ENCODE measurements at regions not wholly inside any gene's neighbourhood (a gene's known extent, or its start where the extent isn't known, plus 50 kb on each side); places are given as distances from the start of the nearest gene placed in this dataset.

DNA sequence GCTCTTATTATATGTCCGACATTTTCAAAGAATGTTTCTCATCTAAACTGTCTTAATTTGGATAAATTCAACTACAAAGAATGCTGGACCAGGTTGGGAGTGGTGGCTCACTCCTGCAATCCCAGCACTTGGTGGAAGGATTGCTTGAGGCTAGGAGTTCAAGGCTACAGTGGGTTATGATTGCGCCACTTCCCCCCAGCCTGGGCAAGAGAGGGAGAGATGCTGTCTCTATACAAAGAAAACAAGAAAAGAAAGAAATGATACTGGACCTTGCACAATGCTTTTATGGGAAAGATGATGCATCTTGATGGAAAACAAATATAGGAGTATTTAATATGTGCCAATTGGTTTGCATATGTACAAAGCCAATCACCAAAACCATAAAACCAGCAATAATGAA lies 296.7 kb downstream of the LPIN1 start:
- Histone ChIP-seq H3K9me3 (no peaks in the 10 kb centered on the region), H3K36me3 (no peaks in the 10 kb centered on the region), H3K4me3 (no peak overlapping the region), H3K4me1 (no peaks in the 10 kb centered on the region), H3K27me3 (no peaks in the 10 kb centered on the region), H3K27ac (no peak overlapping the region)
- WGBS, 2 donors = 68 to 73% methylated on average over 2 of the region's 2 CpGs
- no peak for DNase-seq
- intact Hi-C loops (cut with DNase I) = no loop called here
- TF ChIP-seq EP300 (IDR thresholded peaks at IDR 0.05) = no peak
- TF ChIP-seq POLR2AphosphoS5 (IDR thresholded peaks at IDR 0.05) = no peak
- TF ChIP-seq POLR2A (IDR thresholded peaks at IDR 0.05) = no peak
- TF ChIP-seq, protein P1, sequence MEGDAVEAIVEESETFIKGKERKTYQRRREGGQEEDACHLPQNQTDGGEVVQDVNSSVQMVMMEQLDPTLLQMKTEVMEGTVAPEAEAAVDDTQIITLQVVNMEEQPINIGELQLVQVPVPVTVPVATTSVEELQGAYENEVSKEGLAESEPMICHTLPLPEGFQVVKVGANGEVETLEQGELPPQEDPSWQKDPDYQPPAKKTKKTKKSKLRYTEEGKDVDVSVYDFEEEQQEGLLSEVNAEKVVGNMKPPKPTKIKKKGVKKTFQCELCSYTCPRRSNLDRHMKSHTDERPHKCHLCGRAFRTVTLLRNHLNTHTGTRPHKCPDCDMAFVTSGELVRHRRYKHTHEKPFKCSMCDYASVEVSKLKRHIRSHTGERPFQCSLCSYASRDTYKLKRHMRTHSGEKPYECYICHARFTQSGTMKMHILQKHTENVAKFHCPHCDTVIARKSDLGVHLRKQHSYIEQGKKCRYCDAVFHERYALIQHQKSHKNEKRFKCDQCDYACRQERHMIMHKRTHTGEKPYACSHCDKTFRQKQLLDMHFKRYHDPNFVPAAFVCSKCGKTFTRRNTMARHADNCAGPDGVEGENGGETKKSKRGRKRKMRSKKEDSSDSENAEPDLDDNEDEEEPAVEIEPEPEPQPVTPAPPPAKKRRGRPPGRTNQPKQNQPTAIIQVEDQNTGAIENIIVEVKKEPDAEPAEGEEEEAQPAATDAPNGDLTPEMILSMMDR (IDR thresholded peaks at IDR 0.05) = no peak

DNA sequence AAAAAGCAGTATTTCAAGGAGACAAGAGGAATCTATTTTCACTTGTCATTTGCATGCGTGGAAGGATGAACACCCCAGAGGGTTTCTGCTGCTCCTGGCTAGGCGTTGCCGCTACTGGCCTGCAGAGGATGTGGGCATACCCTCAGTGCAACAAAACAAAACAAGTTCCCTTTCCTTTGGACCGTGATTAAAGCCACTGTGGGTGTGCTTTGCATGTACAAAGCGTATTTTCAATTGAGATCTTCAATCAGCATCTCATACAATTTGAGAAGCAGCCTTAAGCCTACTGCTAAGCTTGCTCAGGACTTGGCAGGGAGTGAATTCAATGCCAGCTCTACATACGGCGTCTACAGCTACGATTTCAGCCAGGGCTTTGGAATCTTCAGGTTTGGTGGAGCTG lies 298.4 kb downstream of the LPIN1 start:
- H3K27ac ChIP-seq = no peak overlapping the region
- H3K36me3 ChIP-seq = no peaks in the 10 kb centered on the region
- no peaks in the 10 kb centered on the region for H3K27me3 ChIP-seq
- H3K9me3 ChIP-seq = no peaks in the 10 kb centered on the region
- no peak for DNase-seq
- H3K4me3 ChIP-seq = no peak overlapping the region
- TF ChIP-seq POLR2A (IDR thresholded peaks at IDR 0.05) = no peak
- no peak for TF ChIP-seq EP300 (IDR thresholded peaks at IDR 0.05)
- TF ChIP-seq, protein P1 (IDR thresholded peaks at IDR 0.05) = no peak
- TF ChIP-seq POLR2AphosphoS5 (IDR thresholded peaks at IDR 0.05) = no peak
- H3K4me1 ChIP-seq = no peaks in the 10 kb centered on the region
- WGBS, 2 donors = 53 to 71% methylated on average over 8 of the region's 8 CpGs
- intact Hi-C loops (cut with DNase I) = no loop called here

DNA sequence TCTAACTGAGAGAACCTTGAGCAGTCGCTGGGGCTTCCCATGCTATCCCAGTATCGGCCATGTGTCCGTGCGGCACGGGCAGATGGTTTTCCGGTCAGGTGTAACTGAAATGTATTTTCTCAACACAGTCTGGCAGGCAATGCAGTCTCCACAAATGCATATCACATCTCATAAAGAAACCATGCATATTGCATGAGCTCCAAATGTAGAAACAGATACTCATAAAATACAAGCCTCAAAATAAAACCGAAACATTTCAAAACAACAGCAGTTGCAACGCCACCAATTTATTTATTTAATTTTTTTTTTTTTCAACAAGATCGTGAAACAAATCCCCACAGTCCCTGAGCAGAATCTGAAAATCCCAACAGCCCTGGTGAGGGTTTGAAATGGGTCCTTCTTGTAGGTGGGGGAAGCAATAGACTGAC lies 299.4 kb downstream of the LPIN1 start:
- H3K27me3 ChIP-seq = no peaks in the 10 kb centered on the region
- intact Hi-C loops (cut with DNase I) = no loop called here
- H3K9me3 ChIP-seq = no peaks in the 10 kb centered on the region
- no peak overlapping the region for H3K27ac ChIP-seq
- H3K4me1 ChIP-seq = no peaks in the 10 kb centered on the region
- no peak overlapping the region for H3K4me3 ChIP-seq
- H3K36me3 ChIP-seq = no peaks in the 10 kb centered on the region
- 72 to 77% methylated on average over 9 of the region's 9 CpGs for WGBS, 2 donors
- DNase-seq = no peak
- TF ChIP-seq, protein P1 (IDR thresholded peaks at IDR 0.05) = no peak
- no peak for TF ChIP-seq EP300 (IDR thresholded peaks at IDR 0.05)
- no peak for TF ChIP-seq POLR2A (IDR thresholded peaks at IDR 0.05)
- no peak for TF ChIP-seq POLR2AphosphoS5 (IDR thresholded peaks at IDR 0.05)

DNA sequence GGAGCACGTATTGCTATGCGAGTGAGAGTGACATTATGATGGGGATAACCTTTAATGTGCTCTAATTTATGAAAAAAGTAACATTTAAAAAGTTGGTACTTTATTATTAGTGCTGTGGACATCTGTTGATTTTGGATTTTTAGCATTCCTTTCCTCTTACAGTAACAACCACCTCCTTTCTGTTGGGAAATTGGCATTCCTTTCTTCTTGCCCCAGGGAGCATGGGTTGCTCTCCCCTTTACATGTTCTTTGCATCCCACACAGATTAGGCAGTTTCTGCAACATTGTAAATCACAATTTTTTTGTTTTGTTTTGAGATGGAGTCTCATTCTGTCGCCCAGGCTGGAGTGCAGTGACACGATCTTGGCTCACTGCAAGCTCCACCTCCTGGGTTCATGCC lies 300.2 kb downstream of the LPIN1 start:
- Histone ChIP-seq H3K9me3 (no peaks in the 10 kb centered on the region), H3K4me1 (no peaks in the 10 kb centered on the region), H3K36me3 (no peaks in the 10 kb centered on the region), H3K27me3 (no peaks in the 10 kb centered on the region), H3K27ac (no peak overlapping the region), H3K4me3 (no peak overlapping the region)
- 76% methylated on average over 4 of the region's 4 CpGs for WGBS, 2 donors
- DNase-seq = no peak
- TF ChIP-seq EP300 (IDR thresholded peaks at IDR 0.05) (no peak), POLR2AphosphoS5 (IDR thresholded peaks at IDR 0.05) (no peak), POLR2A (IDR thresholded peaks at IDR 0.05) (no peak)
- TF ChIP-seq, protein P1 (IDR thresholded peaks at IDR 0.05) = no peak
- intact Hi-C loops (cut with DNase I) = no loop called here

DNA sequence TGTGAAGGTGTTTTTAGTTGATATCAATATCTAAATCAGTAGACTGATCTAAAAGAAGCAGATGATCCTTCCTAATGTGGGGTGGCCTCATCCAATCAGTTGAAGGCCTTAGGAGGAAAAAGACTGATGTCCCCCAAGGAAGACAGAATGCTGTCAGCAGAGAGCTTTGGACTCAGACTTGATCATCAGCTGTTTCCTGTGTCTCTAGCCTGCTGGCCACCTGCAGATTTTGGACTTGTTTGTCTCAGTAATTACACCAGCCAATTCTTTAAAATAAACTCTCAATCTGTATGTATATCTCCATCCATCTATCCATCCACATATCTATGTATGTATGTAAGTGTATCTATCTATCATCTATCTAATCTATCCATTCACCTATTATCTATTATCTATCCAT lies 301.3 kb downstream of the LPIN1 start:
- H3K27me3 ChIP-seq = no peaks in the 10 kb centered on the region
- intact Hi-C loops (cut with DNase I) = no loop called here
- H3K9me3 ChIP-seq = no peaks in the 10 kb centered on the region
- H3K36me3 ChIP-seq = no peaks in the 10 kb centered on the region
- DNase-seq = no peak
- no peaks in the 10 kb centered on the region for H3K4me1 ChIP-seq
- no peak overlapping the region for H3K27ac ChIP-seq
- TF ChIP-seq POLR2AphosphoS5 (IDR thresholded peaks at IDR 0.05) (no peak), EP300 (IDR thresholded peaks at IDR 0.05) (no peak), POLR2A (IDR thresholded peaks at IDR 0.05) (no peak)
- TF ChIP-seq, protein P1 (IDR thresholded peaks at IDR 0.05) = no peak
- no peak overlapping the region for H3K4me3 ChIP-seq
